NB4 (cell line): ENCODE measurements at regions not wholly inside any gene's neighbourhood (a gene's known extent, or its start where the extent isn't known, plus 50 kb on each side); places are given as distances from the start of the nearest gene placed in this dataset.

Source experiments
- DNase-seq: peaks from one replicate; pipeline ENCODE4 v3.0.0; 2010; ENCODE audit warnings: low read depth
- H3K4me3 ChIP-seq: one replicate; pipeline ENCODE4 v1.5.1; 2011; ENCODE audit warnings: mild to moderate bottlenecking, low read depth, low read length, moderate library complexity
- CTCF ChIP-seq: IDR thresholded peaks from one replicate; pipeline ENCODE4 v1.5.1; 2012; ENCODE audit warnings: low read depth, low read length
- MYC ChIP-seq: IDR thresholded peaks from 2 replicates; pipeline ENCODE4 v1.6.1; 2011; ENCODE audit warnings: low read depth, low read length
- POLR2A ChIP-seq: IDR thresholded peaks from 2 replicates; pipeline ENCODE4 v1.6.1; 2011; ENCODE audit warnings: mild to moderate bottlenecking; ENCODE audit not compliant: insufficient read length; ENCODE audit errors: extremely low read depth
- TF ChIP-seq, protein P1 (sequence below): IDR thresholded peaks from 2 replicates; pipeline ENCODE4 v1.6.1; 2011; ENCODE audit warnings: low read depth, low read length

- no peak overlapping the region for H3K4me3 ChIP-seq
- peak; percentile 71 for DNase-seq
- TF ChIP-seq CTCF (no peak), MYC (no peak), POLR2A (no peak)
- TF ChIP-seq, protein P1, sequence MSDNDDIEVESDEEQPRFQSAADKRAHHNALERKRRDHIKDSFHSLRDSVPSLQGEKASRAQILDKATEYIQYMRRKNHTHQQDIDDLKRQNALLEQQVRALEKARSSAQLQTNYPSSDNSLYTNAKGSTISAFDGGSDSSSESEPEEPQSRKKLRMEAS, result no peak
Measured at GRCh38 chr18:30406728-30407127, 635.8 kb downstream of the DSC3 start.

GRCh38 chr18:30405038-30405437 is 637.5 kb downstream of the DSC3 start:
- H3K4me3 ChIP-seq, result no peak overlapping the region
- DNase-seq, result no peak
- TF ChIP-seq, protein P1, result no peak
- TF ChIP-seq CTCF, result no peak
- no peak for TF ChIP-seq MYC
- TF ChIP-seq POLR2A, result no peak

- no peak for DNase-seq
- TF ChIP-seq MYC (no peak), CTCF (no peak), POLR2A (no peak)
- TF ChIP-seq, protein P1, result no peak
- no peak overlapping the region for H3K4me3 ChIP-seq
Measured at GRCh38 chr18:30404422-30404821, 638.1 kb downstream of the DSC3 start.

DNA sequence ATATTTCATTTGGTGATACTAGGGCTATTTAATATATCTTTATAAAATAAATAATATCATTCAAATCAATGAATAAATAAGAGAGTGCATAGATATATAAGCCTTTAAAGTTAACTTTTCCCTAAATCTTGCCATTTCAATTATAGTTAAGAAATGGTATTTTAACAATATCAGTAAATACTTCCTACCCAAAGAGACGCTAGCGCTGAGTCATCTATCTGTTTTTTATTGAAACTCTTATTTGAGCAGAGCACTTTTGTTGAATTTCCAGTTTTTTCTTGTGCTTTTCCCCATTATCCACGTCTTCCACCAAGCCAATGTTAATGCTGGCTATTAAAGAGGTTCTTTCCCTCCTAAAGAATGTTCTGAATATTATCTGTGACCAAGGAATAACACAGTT is 639.3 kb downstream of the DSC3 start:
- TF ChIP-seq, protein P1, result no peak
- TF ChIP-seq MYC, result no peak
- no peak for TF ChIP-seq POLR2A
- no peak for TF ChIP-seq CTCF
- no peak for DNase-seq
- no peak overlapping the region for H3K4me3 ChIP-seq

GRCh38 chr18:30387401-30387800 is 655.1 kb downstream of the DSC3 start:
- TF ChIP-seq POLR2A (no peak), CTCF (no peak), MYC (no peak)
- TF ChIP-seq, protein P1, result no peak
- H3K4me3 ChIP-seq, result no peak overlapping the region
- DNase-seq, result no peak

- no peak overlapping the region for H3K4me3 ChIP-seq
- DNase-seq, result no peak
- TF ChIP-seq, protein P1, result no peak
- TF ChIP-seq CTCF (no peak), MYC (no peak), POLR2A (no peak)
Measured at GRCh38 chr18:30386624-30387023, 655.9 kb downstream of the DSC3 start.
